Spleen (tissue), 7 donors: ENCODE measurements at regions not wholly inside any gene's neighbourhood (a gene's known extent, or its start where the extent isn't known, plus 50 kb on each side); places are given as distances from the start of the nearest gene placed in this dataset.

Source experiments
- POLR2A ChIP-seq, 3 donors: fragments of 450-650 bp; IDR thresholded peaks; one replicate each; pipeline ENCODE4 v1.5.1; 2017; ENCODE audit warnings: antibody characterized with exemption in 3 of 3, mild to moderate bottlenecking in 1 of 3
- POLR2AphosphoS5 ChIP-seq, 3 donors: sonication (generic); formaldehyde crosslinking; IDR thresholded peaks; one replicate each; pipeline ENCODE4 v1.5.1; 2017; ENCODE audit warnings: antibody characterized with exemption in 3 of 3
- TF ChIP-seq, protein P1 (sequence below), 11 experiments: fragments of 200-600 bp in 7 of 11; fragments of 450-650 bp in 4 of 11; sonication (generic) in 4 of 11; IDR thresholded peaks in 8 of 11; conservative IDR thresholded peaks in 3 of 11; 1 replicate in 7 of 11; 2 replicates in 4 of 11; pipeline versions ENCODE4 v1.4.0 to v1.8.0; 2016 to 2021; ENCODE audit warnings: antibody characterized with exemption in 11 of 11, inconsistent platforms in 4 of 11, mild to moderate bottlenecking in 1 of 11
- donor health status: DM: no; HTN: no; CAD: no; lungs with moderate emphysema.
- donor health status: DM: no; HTN: no; CAD: no.
- donor health status: DM: no; HTN: no; CAD: no.

DNA sequence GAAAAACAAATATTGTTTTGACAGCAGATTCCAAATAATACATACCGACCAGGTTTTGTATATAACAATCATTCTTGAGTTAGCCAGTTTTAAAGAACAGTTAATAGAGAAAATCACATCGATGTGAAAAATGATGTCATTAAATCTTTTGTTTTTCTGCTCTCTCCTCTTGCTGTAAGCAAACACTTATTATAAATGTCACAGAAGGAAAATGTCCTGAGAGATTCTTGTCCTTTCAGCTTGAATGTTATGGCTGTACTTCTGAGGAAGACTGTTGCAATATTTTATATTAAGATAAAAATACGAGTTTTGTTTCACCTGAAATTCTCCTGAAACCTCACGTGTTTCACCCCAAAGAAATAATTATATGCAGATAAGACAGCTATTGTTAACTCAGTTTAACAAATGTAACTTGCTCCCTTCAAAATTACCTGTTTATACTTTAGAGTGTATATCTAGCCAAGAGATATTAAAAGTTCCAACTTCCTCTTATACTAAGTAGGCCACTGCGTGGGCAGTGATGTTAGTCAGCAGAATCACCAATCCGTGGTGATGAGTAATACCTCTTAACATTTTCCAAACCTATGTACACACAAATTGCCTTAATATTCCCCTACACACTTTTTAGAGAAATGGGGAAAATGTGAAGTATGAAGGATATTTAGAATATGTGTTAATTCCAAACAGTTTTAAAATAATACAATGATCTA is 1111.4 kb upstream of the CITED2 start:
- TF ChIP-seq POLR2A (IDR thresholded peaks at IDR 0.05) (no peak), POLR2AphosphoS5 (IDR thresholded peaks at IDR 0.05) (no peak)
- TF ChIP-seq, protein P1, sequence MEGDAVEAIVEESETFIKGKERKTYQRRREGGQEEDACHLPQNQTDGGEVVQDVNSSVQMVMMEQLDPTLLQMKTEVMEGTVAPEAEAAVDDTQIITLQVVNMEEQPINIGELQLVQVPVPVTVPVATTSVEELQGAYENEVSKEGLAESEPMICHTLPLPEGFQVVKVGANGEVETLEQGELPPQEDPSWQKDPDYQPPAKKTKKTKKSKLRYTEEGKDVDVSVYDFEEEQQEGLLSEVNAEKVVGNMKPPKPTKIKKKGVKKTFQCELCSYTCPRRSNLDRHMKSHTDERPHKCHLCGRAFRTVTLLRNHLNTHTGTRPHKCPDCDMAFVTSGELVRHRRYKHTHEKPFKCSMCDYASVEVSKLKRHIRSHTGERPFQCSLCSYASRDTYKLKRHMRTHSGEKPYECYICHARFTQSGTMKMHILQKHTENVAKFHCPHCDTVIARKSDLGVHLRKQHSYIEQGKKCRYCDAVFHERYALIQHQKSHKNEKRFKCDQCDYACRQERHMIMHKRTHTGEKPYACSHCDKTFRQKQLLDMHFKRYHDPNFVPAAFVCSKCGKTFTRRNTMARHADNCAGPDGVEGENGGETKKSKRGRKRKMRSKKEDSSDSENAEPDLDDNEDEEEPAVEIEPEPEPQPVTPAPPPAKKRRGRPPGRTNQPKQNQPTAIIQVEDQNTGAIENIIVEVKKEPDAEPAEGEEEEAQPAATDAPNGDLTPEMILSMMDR (IDR thresholded peaks at IDR 0.05 in 8 of 11, conservative IDR thresholded peaks at IDR 0.05 in 3 of 11): no peak
